ENCODE measurements at regions not wholly inside any gene's neighbourhood (a gene's known extent, or its start where the extent isn't known, plus 50 kb on each side); places are given as distances from the start of the nearest gene placed in this dataset.
"Not testable (repeated sequence)": the region's sequence is repeated elsewhere in the genome, so short reads cannot be mapped to it uniquely, and the experiment has no call there.

DNA sequence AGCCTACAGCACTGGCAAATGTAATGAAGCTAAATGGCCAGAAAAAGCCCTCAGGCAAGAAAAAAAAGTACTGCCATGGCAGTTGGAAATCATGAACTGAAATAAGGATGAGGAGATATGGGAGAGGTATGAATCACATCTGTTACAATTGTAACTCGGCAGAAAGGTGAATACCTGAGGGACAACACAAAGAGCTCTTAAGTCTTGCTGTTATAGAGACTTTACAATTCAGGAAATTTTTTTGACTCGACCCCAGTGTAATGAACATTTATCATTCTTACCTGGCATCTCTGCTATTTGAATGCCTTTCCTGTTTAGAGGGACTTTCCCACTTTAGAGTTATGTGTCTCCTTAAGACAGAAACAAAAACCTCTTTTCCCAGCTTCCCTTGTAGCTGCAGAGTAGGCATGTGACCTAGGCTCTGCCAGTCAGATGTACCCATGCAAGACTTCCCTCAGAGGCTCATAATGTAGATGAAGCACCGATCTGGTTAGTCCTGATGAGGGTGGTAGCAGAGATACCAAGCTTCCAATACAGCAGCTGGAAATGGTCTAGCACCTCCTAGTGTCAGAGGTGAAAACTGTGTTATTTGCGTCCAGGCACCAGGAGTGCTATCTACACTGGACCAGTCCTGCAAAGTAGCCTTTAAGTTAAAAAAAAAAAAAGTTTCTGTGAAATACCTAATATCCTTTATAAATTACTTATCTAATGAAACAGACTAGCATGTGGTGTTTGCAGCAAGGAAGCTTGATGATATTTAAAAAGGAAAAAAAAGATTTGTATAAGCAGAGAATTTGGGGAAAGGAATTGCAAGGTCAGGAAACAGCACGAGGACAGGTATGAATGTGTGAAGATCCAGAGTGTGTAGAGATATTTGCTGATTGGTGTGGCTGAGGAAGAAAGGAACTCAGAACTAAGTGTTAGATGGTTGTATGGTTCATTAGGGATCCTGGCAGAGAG is 146.9 kb upstream of the SLC1A3 start:
- peak; percentile 8 for DNase-seq
- intact Hi-C loops (cut with micrococcal nuclease) = no loop called here
- no peak overlapping the region for H3K27ac Mint-ChIP-seq
- H3K27me3 Mint-ChIP-seq (ENCODE audit: low read depth) = peaks cover 10% of the 10 kb centered on the region
- H3K36me3 Mint-ChIP-seq (ENCODE audit: low read depth) = no peaks in the 10 kb centered on the region
- no peak overlapping the region for H3K4me3 Mint-ChIP-seq
- CTCF ChIA-PET = interaction anchor here (0.7 to 1.8 kb wide), 10 partner anchors 8 to 231 kb away, joined by 3 to 7 read pairs (median 3); partner anchors contain the start of gene NADK2
- H3K9me3 Mint-ChIP-seq = no peaks in the 10 kb centered on the region
- H3K4me1 Mint-ChIP-seq (ENCODE audit: low read depth) = no peaks in the 10 kb centered on the region

DNA sequence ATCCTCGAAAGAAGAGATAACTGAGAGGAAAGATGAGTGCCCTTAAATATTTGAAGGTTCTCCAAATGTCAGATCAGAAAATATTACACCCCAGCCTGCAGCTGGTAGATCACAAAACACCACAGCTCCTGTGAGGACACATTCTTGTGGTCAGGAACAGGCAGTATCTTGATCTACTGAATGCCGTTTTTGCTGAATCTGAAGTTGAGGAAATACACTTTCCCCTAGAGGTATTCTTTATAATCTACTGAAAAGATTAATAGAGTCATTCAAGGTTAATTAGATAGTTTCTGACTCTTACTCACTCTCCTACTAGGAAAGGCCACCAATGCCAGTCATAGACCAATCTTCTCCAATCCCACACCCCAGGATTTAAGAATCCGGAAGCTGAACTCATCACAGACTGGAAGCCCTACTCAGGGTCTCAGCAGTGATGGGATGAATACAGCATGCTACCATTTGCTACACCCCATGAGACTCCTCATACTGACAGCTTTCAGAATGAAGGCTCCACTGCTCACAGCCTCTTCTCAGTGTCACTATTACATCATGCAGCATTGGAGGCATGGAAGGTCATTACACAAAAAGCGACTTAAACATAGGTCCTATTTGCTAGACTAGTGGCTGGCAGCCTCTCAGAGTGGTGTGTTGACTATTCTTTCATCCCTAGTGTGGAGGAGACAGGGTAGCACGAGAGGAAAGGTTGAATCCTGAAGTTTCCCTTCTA is 143.9 kb upstream of the SLC1A3 start:
- CTCF ChIA-PET = no interaction called here
- intact Hi-C loops (cut with micrococcal nuclease) = no loop called here
- no peak for DNase-seq
- no peaks in the 10 kb centered on the region for H3K36me3 Mint-ChIP-seq (ENCODE audit: low read depth)
- H3K27ac Mint-ChIP-seq = no peak overlapping the region
- peaks cover 10% of the 10 kb centered on the region for H3K27me3 Mint-ChIP-seq (ENCODE audit: low read depth)
- no peaks in the 10 kb centered on the region for H3K9me3 Mint-ChIP-seq
- no peaks in the 10 kb centered on the region for H3K4me1 Mint-ChIP-seq (ENCODE audit: low read depth)
- no peak overlapping the region for H3K4me3 Mint-ChIP-seq

DNA sequence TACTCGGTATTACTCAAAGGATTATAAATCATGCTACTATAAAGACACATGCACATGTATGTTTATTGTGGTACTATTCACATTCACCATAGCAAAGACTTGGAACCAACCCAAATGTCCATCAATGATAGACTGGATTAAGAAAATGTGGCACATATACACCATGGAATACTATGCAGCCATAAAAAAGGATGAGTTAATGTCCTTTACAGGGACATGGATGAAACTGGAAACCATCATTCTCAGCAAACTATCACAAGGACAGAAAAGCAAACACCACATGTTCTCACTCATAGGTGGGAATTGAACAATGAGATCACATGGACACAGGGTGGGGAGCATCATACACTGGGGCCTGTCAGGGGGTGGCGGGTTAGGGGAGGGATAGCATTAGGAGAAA is 130.5 kb upstream of the SLC1A3 start:
- H3K27me3 Mint-ChIP-seq (ENCODE audit: low read depth); H3K27ac Mint-ChIP-seq; H3K4me1 Mint-ChIP-seq (ENCODE audit: low read depth); intact Hi-C loops (cut with micrococcal nuclease); H3K36me3 Mint-ChIP-seq (ENCODE audit: low read depth); H3K9me3 Mint-ChIP-seq; DNase-seq; H3K4me3 Mint-ChIP-seq; CTCF ChIA-PET: not testable (repeated sequence)

DNA sequence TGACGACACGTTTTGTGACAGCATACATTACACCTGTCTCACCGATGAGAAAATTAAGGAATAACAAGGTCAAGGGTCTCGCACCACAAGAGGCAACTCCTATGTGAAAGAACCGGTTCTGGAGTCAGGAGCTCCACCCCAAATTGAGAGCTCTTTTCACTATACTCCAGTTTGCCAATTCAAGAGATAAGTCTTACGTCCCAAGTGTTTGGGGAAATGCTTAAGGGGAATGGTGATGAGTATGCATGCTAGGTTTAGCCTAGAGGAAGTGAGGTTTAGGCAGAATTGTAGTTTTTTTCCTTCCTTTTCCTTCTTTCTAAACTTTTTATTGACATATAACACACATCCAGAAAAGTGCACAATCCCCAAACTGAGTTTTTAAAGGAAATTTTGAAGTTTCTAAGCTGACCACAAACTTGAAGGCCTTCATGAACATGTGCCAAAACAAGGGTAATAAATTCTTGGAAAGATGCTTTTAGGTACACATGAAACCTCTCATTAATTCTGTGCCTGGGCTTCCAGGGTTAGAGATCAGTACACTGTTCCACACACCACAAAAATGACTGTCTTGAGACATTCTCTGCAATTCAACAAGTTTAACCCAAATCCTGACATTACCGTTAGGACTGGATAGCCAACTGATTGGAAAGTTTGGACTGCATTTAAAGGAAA is 127.6 kb upstream of the SLC1A3 start:
- CTCF ChIA-PET = interaction anchor here (0.9 kb wide), 1 partner anchor 213 kb away, joined by 3 read pairs; no protein-coding TSS in a partner anchor
- peaks cover 8% of the 10 kb centered on the region for H3K9me3 Mint-ChIP-seq

DNA sequence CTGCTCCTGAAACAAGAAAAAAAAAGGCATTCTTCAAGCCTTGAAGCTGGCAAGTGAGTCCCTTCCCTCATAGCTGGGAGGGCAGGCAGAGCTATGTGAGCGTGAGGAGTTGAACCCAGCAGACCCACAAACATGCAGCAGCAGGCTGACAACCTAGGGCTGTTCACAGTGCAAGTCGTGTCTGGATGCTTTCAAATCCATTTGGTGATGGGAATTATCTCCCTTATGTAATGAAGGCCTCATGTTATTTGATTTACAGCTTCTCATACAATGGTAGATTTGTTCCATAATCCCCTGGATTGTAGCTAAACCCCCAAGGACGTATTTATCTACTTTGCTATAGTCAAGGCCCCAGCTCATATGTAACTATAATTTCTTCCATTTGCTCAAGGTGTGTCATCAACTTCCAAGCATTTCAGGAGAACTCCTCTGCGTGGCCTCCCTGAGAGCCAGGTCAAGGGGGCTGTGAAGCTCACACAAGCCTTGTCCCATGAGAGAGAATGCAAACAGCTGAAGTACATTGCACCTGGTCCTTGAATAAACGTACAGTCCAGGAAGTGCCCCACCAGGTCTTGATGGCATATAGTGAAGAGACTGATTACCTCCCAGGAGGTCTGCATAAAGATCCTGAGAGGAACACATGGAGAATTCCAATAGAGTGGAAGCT is 124.8 kb upstream of the SLC1A3 start:
- CTCF ChIA-PET = interaction anchor here (0.6 kb wide), 1 partner anchor 146 kb away, joined by 4 read pairs; no protein-coding TSS in a partner anchor
- Mint-ChIP-seq H3K9me3 (no peaks in the 10 kb centered on the region), H3K4me3 (no peak overlapping the region), H3K27me3 (ENCODE audit: low read depth) (no peaks in the 10 kb centered on the region), H3K36me3 (ENCODE audit: low read depth) (no peaks in the 10 kb centered on the region), H3K27ac (no peak overlapping the region), H3K4me1 (ENCODE audit: low read depth) (no peaks in the 10 kb centered on the region)
- intact Hi-C loops (cut with micrococcal nuclease) = no loop called here
- DNase-seq = no peak

More for the DNA sequence above, 127.6 kb upstream of the SLC1A3 start:
- no peak for DNase-seq
- no peaks in the 10 kb centered on the region for H3K4me1 Mint-ChIP-seq (ENCODE audit: low read depth)
- no peaks in the 10 kb centered on the region for H3K36me3 Mint-ChIP-seq (ENCODE audit: low read depth)
- intact Hi-C loops (cut with micrococcal nuclease) = no loop called here
- H3K27ac Mint-ChIP-seq = no peak overlapping the region
- H3K27me3 Mint-ChIP-seq (ENCODE audit: low read depth) = no peaks in the 10 kb centered on the region
- no peak overlapping the region for H3K4me3 Mint-ChIP-seq

DNA sequence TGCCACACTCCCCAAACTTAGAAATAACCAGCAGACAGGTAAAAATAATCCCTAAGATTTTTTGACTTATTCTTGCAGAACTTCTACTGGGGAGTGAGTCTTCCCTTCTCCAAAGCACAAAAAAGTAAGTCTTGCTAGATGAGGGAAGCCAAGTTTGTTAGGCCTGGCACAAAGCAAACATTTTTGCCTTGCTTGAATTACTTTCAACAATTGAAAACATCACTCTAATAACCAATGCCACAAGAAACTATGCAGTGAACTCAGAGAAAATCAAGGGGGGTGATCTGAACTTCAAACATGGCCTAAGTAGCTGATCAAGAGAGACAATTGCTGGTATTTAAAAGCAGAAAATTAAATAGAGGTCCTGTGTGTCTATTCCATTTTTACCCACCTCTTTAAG is 123.6 kb upstream of the SLC1A3 start:
- DNase-seq = no peak
- CTCF ChIA-PET = no interaction called here
- no peak overlapping the region for H3K27ac Mint-ChIP-seq
- H3K36me3 Mint-ChIP-seq (ENCODE audit: low read depth) = no peaks in the 10 kb centered on the region
- no peaks in the 10 kb centered on the region for H3K27me3 Mint-ChIP-seq (ENCODE audit: low read depth)
- H3K9me3 Mint-ChIP-seq = no peaks in the 10 kb centered on the region
- intact Hi-C loops (cut with micrococcal nuclease) = no loop called here
- no peak overlapping the region for H3K4me3 Mint-ChIP-seq
- no peaks in the 10 kb centered on the region for H3K4me1 Mint-ChIP-seq (ENCODE audit: low read depth)

DNA sequence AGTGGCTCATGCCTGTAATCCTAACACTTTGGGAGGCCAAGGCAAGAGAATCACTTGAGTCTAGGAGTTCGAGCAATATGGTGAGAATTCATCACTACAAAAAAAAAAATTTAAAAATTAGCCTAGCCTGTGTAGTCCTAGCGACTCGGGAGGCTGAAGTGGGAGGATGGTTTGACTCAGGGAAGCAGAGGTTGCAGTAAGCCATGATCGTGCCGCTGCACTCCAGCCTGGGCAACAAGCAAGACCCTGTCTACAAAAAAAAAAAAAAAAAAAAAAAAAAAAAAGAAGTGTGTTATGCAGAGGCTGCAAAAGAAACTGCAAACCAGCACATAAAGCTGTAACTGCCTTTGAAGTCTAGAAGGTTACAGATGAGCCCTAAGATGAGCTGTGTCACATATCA is 116.9 kb upstream of the SLC1A3 start:
- no peak for DNase-seq
- CTCF ChIA-PET = no interaction called here
- Mint-ChIP-seq H3K9me3 (no peaks in the 10 kb centered on the region), H3K4me3 (no peak overlapping the region), H3K4me1 (ENCODE audit: low read depth) (no peaks in the 10 kb centered on the region), H3K27ac (no peak overlapping the region), H3K27me3 (ENCODE audit: low read depth) (peaks cover 3% of the 10 kb centered on the region), H3K36me3 (ENCODE audit: low read depth) (no peaks in the 10 kb centered on the region)
- intact Hi-C loops (cut with micrococcal nuclease) = no loop called here

DNA sequence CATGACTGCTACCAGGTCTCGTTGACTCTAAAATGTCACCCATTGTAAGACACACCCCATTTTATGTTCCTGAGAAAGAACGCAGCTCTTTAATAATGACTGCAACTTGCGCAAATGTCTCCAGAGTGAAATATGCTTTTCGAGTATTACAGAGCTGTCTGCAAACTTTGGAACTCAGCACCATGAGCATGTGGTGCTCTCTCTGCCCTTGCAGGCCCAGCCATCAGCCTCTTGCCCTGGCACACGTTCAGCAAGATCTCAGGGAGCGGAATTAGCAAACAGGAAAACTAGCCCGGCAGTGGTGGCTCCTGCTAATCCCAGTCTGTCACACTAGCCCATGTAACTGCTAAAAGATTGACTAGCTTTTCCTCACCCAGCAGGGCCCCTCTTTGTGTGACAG is 114.5 kb upstream of the SLC1A3 start:
- no peaks in the 10 kb centered on the region for H3K36me3 Mint-ChIP-seq (ENCODE audit: low read depth)
- no peaks in the 10 kb centered on the region for H3K4me1 Mint-ChIP-seq (ENCODE audit: low read depth)
- no peak overlapping the region for H3K4me3 Mint-ChIP-seq
- CTCF ChIA-PET = interaction anchor here (1.2 to 1.5 kb wide), 2 partner anchors 13 to 16 kb away, joined by 3 to 4 read pairs; no protein-coding TSS in a partner anchor
- DNase-seq = no peak
- H3K27me3 Mint-ChIP-seq (ENCODE audit: low read depth) = peaks cover 3% of the 10 kb centered on the region
- H3K9me3 Mint-ChIP-seq = no peaks in the 10 kb centered on the region
- no peak overlapping the region for H3K27ac Mint-ChIP-seq
- intact Hi-C loops (cut with micrococcal nuclease) = no loop called here

DNA sequence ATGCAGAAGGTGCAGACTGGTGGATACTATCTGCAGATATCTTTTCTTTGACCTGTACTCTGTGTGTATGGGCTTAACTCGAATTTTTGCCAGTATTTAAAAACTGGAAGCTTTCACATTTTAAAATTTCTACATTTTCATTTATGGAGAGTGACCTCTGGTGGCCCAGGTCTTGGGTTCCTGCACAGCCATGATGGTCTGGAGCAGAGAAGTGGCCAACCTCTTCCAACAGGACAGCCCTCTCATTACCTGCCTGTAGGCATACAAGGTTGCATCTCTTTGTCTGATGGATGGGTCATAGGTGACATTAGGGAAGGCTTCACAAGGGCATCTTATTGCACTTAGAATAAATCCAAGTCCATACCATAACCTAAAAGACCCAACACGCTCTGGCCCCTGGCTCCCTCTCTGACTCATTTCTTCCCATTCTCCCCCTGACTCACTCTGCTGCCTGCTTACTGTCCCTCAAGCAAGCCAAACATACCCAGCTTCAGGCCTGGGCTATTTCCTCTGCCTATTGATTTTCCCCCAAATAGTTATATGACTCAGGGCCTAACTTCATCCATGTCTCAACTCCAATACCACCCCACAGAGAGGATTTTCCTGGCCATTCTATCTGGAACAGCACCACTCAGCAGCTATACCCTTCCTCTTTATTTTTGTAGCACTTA is 113.3 kb upstream of the SLC1A3 start:
- H3K4me1 Mint-ChIP-seq (ENCODE audit: low read depth) = no peaks in the 10 kb centered on the region
- peaks cover 6% of the 10 kb centered on the region for H3K27me3 Mint-ChIP-seq (ENCODE audit: low read depth)
- H3K36me3 Mint-ChIP-seq (ENCODE audit: low read depth) = no peaks in the 10 kb centered on the region
- no peak for DNase-seq
- H3K4me3 Mint-ChIP-seq = no peak overlapping the region
- intact Hi-C loops (cut with micrococcal nuclease) = no loop called here
- CTCF ChIA-PET = interaction anchor here (0.6 kb wide), 1 partner anchor 1338 kb away, joined by 3 read pairs; no protein-coding TSS in a partner anchor
- H3K27ac Mint-ChIP-seq = no peak overlapping the region
- H3K9me3 Mint-ChIP-seq = no peaks in the 10 kb centered on the region

DNA sequence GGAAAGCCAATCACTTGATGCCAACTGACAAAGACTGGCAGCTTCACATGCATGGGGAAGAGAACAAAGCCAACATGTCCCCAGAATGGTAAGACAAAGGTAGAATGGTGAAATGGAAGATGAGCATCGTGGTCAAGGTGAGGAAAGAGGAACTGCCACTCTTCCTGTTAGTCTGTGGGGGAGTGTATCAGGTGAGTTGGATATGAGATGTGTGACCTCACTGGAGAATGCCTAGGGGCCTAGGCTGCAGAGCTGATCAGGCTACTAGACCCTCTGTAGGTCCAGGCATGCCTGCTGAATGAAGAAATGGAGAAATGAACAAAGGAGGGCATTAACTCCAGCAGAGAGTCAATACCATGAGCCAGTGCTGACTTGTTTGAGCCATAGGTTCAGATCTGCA is 112.4 kb upstream of the SLC1A3 start:
- Mint-ChIP-seq H3K4me1 (ENCODE audit: low read depth) (no peaks in the 10 kb centered on the region), H3K36me3 (ENCODE audit: low read depth) (no peaks in the 10 kb centered on the region), H3K27me3 (ENCODE audit: low read depth) (peaks cover 6% of the 10 kb centered on the region), H3K27ac (no peak overlapping the region), H3K4me3 (no peak overlapping the region), H3K9me3 (no peaks in the 10 kb centered on the region)
- DNase-seq = no peak
- intact Hi-C loops (cut with micrococcal nuclease) = no loop called here
- CTCF ChIA-PET = interaction anchor here (1.0 kb wide), 1 partner anchor 14 kb away, joined by 4 read pairs; no protein-coding TSS in a partner anchor

DNA sequence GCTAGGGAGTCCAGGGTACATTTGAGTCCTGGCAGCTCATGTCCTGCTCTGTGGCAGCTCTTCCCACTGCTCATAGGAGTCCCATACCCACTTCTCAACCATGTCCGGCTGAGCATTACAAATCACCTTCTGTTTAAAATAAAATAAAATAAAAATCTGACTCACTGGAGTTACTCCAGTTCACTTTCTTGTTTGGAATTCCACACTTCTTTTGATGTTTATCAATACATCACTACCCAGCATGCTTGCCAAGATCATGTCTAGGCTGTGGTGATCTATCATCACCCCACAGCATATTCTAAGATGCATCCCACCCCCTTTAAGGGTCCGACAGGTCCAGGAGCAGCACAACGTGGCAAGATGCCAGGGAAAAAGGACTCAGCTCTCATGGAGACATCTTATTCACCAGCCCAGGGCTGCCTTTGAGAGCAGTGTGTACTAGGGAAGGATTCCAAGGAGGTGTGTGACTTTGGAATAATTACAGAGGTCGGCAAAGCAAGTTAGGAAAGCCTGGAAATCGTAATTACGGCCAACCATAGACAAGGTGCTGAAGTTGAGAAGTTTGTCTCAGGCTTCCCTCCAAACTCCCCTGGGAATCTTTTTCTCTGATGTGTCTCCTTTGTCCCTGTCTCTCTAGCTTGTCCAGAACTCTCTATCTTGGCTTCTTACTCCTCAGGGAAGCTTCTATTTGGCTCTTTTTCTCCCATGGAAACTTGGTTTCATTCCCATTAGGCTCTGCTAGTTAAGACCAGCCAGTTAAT is 111.4 kb upstream of the SLC1A3 start:
- H3K4me1 Mint-ChIP-seq (ENCODE audit: low read depth) = no peaks in the 10 kb centered on the region
- peaks cover 6% of the 10 kb centered on the region for H3K27me3 Mint-ChIP-seq (ENCODE audit: low read depth)
- CTCF ChIA-PET = interaction anchor here (1.0 kb wide), 1 partner anchor 13 kb away, joined by 4 read pairs; no protein-coding TSS in a partner anchor
- H3K4me3 Mint-ChIP-seq = no peak overlapping the region
- intact Hi-C loops (cut with micrococcal nuclease) = no loop called here
- no peaks in the 10 kb centered on the region for H3K9me3 Mint-ChIP-seq
- no peak overlapping the region for H3K27ac Mint-ChIP-seq
- no peaks in the 10 kb centered on the region for H3K36me3 Mint-ChIP-seq (ENCODE audit: low read depth)
- no peak for DNase-seq
